ENCODE measurements at regions not wholly inside any gene's neighbourhood (a gene's known extent, or its start where the extent isn't known, plus 50 kb on each side); places are given as distances from the start of the nearest gene placed in this dataset.
"Not testable (repeated sequence)": the region's sequence is repeated elsewhere in the genome, so short reads cannot be mapped to it uniquely, and the experiment has no call there.

- H3K27me3 ChIP-seq (ENCODE audit: control insufficient read depth, insufficient read depth, low read length); intact Hi-C loops (cut with DNase I); H3K4me3 ChIP-seq (ENCODE audit: low read length in 3 of 3); H3K36me3 ChIP-seq (ENCODE audit: control insufficient read depth in 2 of 3, insufficient read depth in 3 of 3, low read length in 3 of 3); H3K27ac ChIP-seq (ENCODE audit: low read depth in 2 of 2, low read length in 2 of 2); H3K9me3 ChIP-seq (ENCODE audit: control insufficient read depth in 2 of 3, insufficient read depth in 1 of 3, low read length in 3 of 3); FAIRE-seq; H3K9ac ChIP-seq (ENCODE audit: low read length in 3 of 3); DNase-seq: not testable (repeated sequence)
- peaks cover 0 to 11% (median 0%) of the 10 kb centered on the region in 3 donors for H3K4me1 ChIP-seq (ENCODE audit: control insufficient read depth in 2 of 3, insufficient read depth in 2 of 3, low read depth in 1 of 3, low read length in 3 of 3)
Observed at GRCh38 chr21:15454931-15455330, 274.9 kb upstream of the USP25 start.

DNA sequence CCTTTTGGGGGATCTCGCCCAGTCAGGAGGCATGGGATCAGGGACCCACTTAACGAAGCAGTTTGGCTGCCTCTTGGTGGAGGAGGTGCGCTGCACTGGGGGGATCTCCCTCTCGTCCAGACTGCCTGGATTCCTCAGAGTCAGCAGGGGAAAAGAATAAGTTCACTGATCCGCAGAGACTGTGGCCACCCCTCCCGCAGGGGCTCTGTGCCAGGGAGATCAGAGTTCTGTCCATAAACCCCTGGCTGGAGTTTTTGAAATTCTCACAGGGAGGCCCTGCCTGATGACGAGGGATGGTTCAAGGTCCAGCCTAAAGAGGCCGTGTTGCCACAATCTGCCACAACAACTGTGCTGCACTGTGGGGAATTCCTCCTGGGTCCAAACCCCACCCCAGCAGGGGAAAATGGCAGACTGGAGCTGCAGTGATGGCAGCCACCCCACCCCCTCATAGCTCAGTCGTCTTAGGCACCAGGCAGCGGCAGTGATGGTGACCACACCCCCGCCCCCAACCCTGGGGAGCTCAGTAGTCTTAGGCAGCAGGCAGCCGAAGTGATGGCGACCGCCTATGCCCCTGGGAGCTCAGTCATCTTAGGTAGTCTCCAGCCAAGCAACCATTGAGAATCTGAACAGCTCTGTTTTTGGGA, 273.8 kb upstream of the USP25 start:
- FAIRE-seq (no peak), DNase-seq (peak; percentile 48 to 76 (median 68))
- peak overlapping the region in 2 of 3 donors; percentile 10 to 52 for H3K4me3 ChIP-seq (ENCODE audit: low read length in 3 of 3)
- intact Hi-C loops (cut with DNase I) = no loop called here
- no peaks in the 10 kb centered on the region for H3K9me3 ChIP-seq (ENCODE audit: control insufficient read depth in 2 of 3, insufficient read depth in 1 of 3, low read length in 3 of 3)
- H3K36me3 ChIP-seq (ENCODE audit: control insufficient read depth in 2 of 3, insufficient read depth in 3 of 3, low read length in 3 of 3) = no peaks in the 10 kb centered on the region
- H3K9ac ChIP-seq (ENCODE audit: low read length in 3 of 3) = peak overlapping the region in 1 of 3 donors; percentile 24
- no peak for TF ChIP-seq CTCF (IDR thresholded peaks at IDR 0.05; ENCODE audit: borderline replicate concordance, extremely low read depth, insufficient read depth)
- peaks cover 0 to 11% (median 0%) of the 10 kb centered on the region in 3 donors for H3K4me1 ChIP-seq (ENCODE audit: control insufficient read depth in 2 of 3, insufficient read depth in 2 of 3, low read depth in 1 of 3, low read length in 3 of 3)
- H3K27me3 ChIP-seq (ENCODE audit: control insufficient read depth, insufficient read depth, low read length) = no peaks in the 10 kb centered on the region
- peak overlapping the region; percentile 26 to 72 for H3K27ac ChIP-seq (ENCODE audit: low read depth in 2 of 2, low read length in 2 of 2)

GRCh38 chr21:15457965-15458364, 271.8 kb upstream of the USP25 start:
- intact Hi-C loops (cut with DNase I) = no loop called here
- Histone ChIP-seq H3K27ac (ENCODE audit: low read depth in 2 of 2, low read length in 2 of 2) (no peak overlapping the region), H3K4me3 (ENCODE audit: low read length in 3 of 3) (no peak overlapping the region), H3K27me3 (ENCODE audit: control insufficient read depth, insufficient read depth, low read length) (no peaks in the 10 kb centered on the region), H3K36me3 (ENCODE audit: control insufficient read depth in 2 of 3, insufficient read depth in 3 of 3, low read length in 3 of 3) (no peaks in the 10 kb centered on the region), H3K9me3 (ENCODE audit: control insufficient read depth in 2 of 3, insufficient read depth in 1 of 3, low read length in 3 of 3) (no peaks in the 10 kb centered on the region), H3K9ac (ENCODE audit: low read length in 3 of 3) (no peak overlapping the region), H3K4me1 (ENCODE audit: control insufficient read depth in 2 of 3, insufficient read depth in 2 of 3, low read depth in 1 of 3, low read length in 3 of 3) (peaks cover 0 to 11% (median 0%) of the 10 kb centered on the region in 3 donors)
- DNase-seq (no peak), FAIRE-seq (no peak)
- TF ChIP-seq CTCF (IDR thresholded peaks at IDR 0.05; ENCODE audit: borderline replicate concordance, extremely low read depth, insufficient read depth) = no peak

DNA sequence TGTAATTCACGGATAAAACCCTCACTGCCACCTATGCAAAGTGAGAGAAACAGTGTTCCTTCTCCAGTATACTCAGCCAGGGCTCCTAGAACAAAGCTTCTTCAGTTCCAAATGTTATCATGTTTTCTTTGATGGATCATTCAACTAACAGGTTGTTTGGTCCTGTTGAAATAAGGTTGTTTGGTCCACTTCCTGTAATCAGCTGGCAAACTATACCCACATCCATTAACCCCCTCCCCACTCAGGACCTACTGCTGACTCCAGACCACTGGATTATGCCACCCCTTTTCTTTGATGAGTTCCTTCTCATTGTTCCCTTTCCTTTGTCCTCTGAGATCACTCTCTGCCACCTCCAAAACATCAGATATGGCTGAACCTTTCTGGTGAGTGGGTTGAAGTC, 267.7 kb upstream of the USP25 start:
- Histone ChIP-seq H3K4me1 (ENCODE audit: control insufficient read depth in 2 of 3, insufficient read depth in 2 of 3, low read depth in 1 of 3, low read length in 3 of 3) (no peaks in the 10 kb centered on the region), H3K27me3 (ENCODE audit: control insufficient read depth, insufficient read depth, low read length) (no peaks in the 10 kb centered on the region), H3K9me3 (ENCODE audit: control insufficient read depth in 2 of 3, insufficient read depth in 1 of 3, low read length in 3 of 3) (peaks cover 0 to 2% (median 0%) of the 10 kb centered on the region in 3 donors), H3K9ac (ENCODE audit: low read length in 3 of 3) (no peak overlapping the region), H3K36me3 (ENCODE audit: control insufficient read depth in 2 of 3, insufficient read depth in 3 of 3, low read length in 3 of 3) (no peaks in the 10 kb centered on the region), H3K27ac (ENCODE audit: low read depth in 2 of 2, low read length in 2 of 2) (no peak overlapping the region), H3K4me3 (ENCODE audit: low read length in 3 of 3) (no peak overlapping the region)
- FAIRE-seq (no peak), DNase-seq (no peak)
- intact Hi-C loops (cut with DNase I) = no loop called here
- TF ChIP-seq CTCF (IDR thresholded peaks at IDR 0.05; ENCODE audit: borderline replicate concordance, extremely low read depth, insufficient read depth) = no peak

Measured in kidney (tissue), 13 donors.